H1 (cell line): ENCODE measurements at regions not wholly inside any gene's neighbourhood (a gene's known extent, or its start where the extent isn't known, plus 50 kb on each side); places are given as distances from the start of the nearest gene placed in this dataset.

Source experiments
- ASH2L ChIP-seq: fragments of 200-600, 300-600 bp; sonication (generic); IDR thresholded peaks from one replicate; pipeline ENCODE4 v1.7.1; 2017; ENCODE audit warnings: low read length
- CHD2 ChIP-seq: IDR thresholded peaks from 2 replicates; pipeline ENCODE4 v1.6.1; 2012; ENCODE audit warnings: low read length, improper control_type of control experiment
- RAD21 ChIP-seq, 2 experiments: IDR thresholded peaks in 1 of 2; conservative IDR thresholded peaks in 1 of 2; 2 replicates each; pipeline ENCODE4 v1.6.1; 2011; ENCODE audit warnings: low read depth in 2 of 2, low read length in 2 of 2, improper control_type of control experiment in 1 of 2, inconsistent platforms in 1 of 2, mild to moderate bottlenecking in 1 of 2, moderate library complexity in 1 of 2
- SP2 ChIP-seq: IDR thresholded peaks from 2 replicates; pipeline ENCODE4 v1.6.1; 2012; ENCODE audit warnings: mild to moderate bottlenecking, low read length, inconsistent platforms
- ZNF274 ChIP-seq: IDR thresholded peaks from 2 replicates; pipeline ENCODE4 v1.7.0; 2012; ENCODE audit warnings: low read length, borderline replicate concordance; ENCODE audit errors: extremely low read depth

DNA sequence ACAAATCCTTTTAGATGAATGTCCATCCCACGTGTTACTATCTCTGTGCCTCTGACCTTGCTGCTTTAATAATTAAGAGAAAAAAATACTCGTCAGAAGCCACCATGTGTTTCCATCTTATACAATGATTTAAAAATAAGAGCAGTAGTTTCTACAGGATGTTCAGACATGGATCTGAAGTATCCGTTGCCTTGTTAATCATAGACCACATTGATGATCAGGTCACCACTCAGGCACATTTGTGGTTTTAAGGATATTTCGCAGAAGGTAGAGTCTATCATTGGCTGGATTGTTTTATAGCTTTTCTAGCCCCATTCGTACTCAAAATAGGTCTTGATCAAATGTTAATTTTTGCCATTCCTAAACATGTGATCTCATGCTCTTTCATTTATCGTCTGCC is 710.0 kb upstream of the ARGLU1 start (continued):
- no peak for TF ChIP-seq RAD21 (IDR thresholded peaks at IDR 0.05 in 1 of 2, conservative IDR thresholded peaks at IDR 0.05 in 1 of 2; ENCODE audit: low read depth in 2 of 2, low read length in 2 of 2)
- no peak for TF ChIP-seq ZNF274
- no peak for TF ChIP-seq ASH2L
- TF ChIP-seq CHD2: no peak
- TF ChIP-seq SP2: no peak
